MCF 10A (cell line): ENCODE measurements at regions not wholly inside any gene's neighbourhood (a gene's known extent, or its start where the extent isn't known, plus 50 kb on each side); places are given as distances from the start of the nearest gene placed in this dataset.

Experiments
- BruUV-seq: library from RNA; stranded (reverse); fragments of 400-500 nt; replicated peaks from 2 replicates; lab custom pipeline; 2021; lab: Mats Ljungman, UMichigan
- CTCF ChIA-PET: fragments of 300-600 bp; sonication (Branson Sonifier 250); formaldehyde crosslinking; extraction: SDS; loops from one replicate; lab custom pipeline; 2021; ENCODE audit warnings: antibody characterized with exemption, inconsistent platforms; lab: Yijun Ruan, JAX
- POLR2A ChIA-PET: fragments of 300-600, 350-650 bp; sonication (Branson Sonifier 250); formaldehyde crosslinking; extraction: SDS; loops from one replicate; lab custom pipeline; 2020; ENCODE audit warnings: antibody characterized with exemption, inconsistent platforms; lab: Yijun Ruan, JAX
- DNase-seq: peaks from one replicate; pipeline ENCODE4 v3.0.0-alpha.2; 2018; ENCODE audit not compliant: unreplicated experiment
- H3K27ac Mint-ChIP-seq: one replicate; pipeline ENCODE4 v1.8.0; 2022; ENCODE audit warnings: mild to moderate bottlenecking, low read depth, mixed read lengths; ENCODE audit not compliant: unreplicated experiment
- H3K27me3 Mint-ChIP-seq: one replicate; pipeline ENCODE4 v1.8.0; 2022; ENCODE audit warnings: mixed read lengths; ENCODE audit not compliant: insufficient read depth, unreplicated experiment
- H3K36me3 Mint-ChIP-seq: one replicate; pipeline ENCODE4 v1.8.0; 2022; ENCODE audit warnings: mild to moderate bottlenecking, moderate library complexity, mixed read lengths; ENCODE audit not compliant: insufficient read depth, unreplicated experiment
- H3K4me1 Mint-ChIP-seq: one replicate; pipeline ENCODE4 v1.8.0; 2022; ENCODE audit warnings: mixed read lengths; ENCODE audit not compliant: insufficient read depth, unreplicated experiment
- H3K4me3 Mint-ChIP-seq: one replicate; pipeline ENCODE4 v1.8.0; 2022; ENCODE audit warnings: mild to moderate bottlenecking, moderate library complexity, mixed read lengths; ENCODE audit not compliant: unreplicated experiment
- H3K9me3 Mint-ChIP-seq: one replicate; pipeline ENCODE4 v1.8.0; 2022; ENCODE audit warnings: mixed read lengths; ENCODE audit not compliant: unreplicated experiment
- intact Hi-C: fragments of 100-400 bp; cut with micrococcal nuclease; formaldehyde crosslinking; loops from 2 replicates; pipeline ENCODE4 v1.14.1; 2022
- TF ChIP-seq, protein P1 (sequence below): fragments of 200-600 bp; IDR thresholded peaks from one replicate; pipeline ENCODE4 v1.8.0; 2022; ENCODE audit warnings: antibody characterized with exemption, mild to moderate bottlenecking; ENCODE audit not compliant: unreplicated experiment

GRCh38 chr12:124456652-124457152, 110.7 kb downstream of the NCOR2 start:
- ChIA-PET CTCF (interaction anchor here (0.6 kb wide), 1 partner anchor 28 kb away, joined by 3 read pairs; no protein-coding TSS in a partner anchor), POLR2A (no interaction called here)
- H3K4me1 Mint-ChIP-seq: peaks cover 5% of the 10 kb centered on the region
- peaks cover 28% of the 10 kb centered on the region for H3K36me3 Mint-ChIP-seq
- no peak overlapping the region for H3K4me3 Mint-ChIP-seq
- no peak overlapping the region for H3K27ac Mint-ChIP-seq
- intact Hi-C loops: no loop called here
- no peak for DNase-seq
- BruUV-seq: no TSS peak
- no peaks in the 10 kb centered on the region for H3K27me3 Mint-ChIP-seq
- TF ChIP-seq, protein P1, sequence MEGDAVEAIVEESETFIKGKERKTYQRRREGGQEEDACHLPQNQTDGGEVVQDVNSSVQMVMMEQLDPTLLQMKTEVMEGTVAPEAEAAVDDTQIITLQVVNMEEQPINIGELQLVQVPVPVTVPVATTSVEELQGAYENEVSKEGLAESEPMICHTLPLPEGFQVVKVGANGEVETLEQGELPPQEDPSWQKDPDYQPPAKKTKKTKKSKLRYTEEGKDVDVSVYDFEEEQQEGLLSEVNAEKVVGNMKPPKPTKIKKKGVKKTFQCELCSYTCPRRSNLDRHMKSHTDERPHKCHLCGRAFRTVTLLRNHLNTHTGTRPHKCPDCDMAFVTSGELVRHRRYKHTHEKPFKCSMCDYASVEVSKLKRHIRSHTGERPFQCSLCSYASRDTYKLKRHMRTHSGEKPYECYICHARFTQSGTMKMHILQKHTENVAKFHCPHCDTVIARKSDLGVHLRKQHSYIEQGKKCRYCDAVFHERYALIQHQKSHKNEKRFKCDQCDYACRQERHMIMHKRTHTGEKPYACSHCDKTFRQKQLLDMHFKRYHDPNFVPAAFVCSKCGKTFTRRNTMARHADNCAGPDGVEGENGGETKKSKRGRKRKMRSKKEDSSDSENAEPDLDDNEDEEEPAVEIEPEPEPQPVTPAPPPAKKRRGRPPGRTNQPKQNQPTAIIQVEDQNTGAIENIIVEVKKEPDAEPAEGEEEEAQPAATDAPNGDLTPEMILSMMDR: no peak
- no peaks in the 10 kb centered on the region for H3K9me3 Mint-ChIP-seq

GRCh38 chr12:124456133-124456651, 111.2 kb downstream of the NCOR2 start:
- H3K4me3 Mint-ChIP-seq: no peak overlapping the region
- no peak overlapping the region for H3K27ac Mint-ChIP-seq
- no peak for DNase-seq
- peaks cover 5% of the 10 kb centered on the region for H3K4me1 Mint-ChIP-seq
- ChIA-PET CTCF (interaction anchor here (0.6 to 1.0 kb wide), 3 partner anchors 28 to 311 kb away, joined by 3 to 4 read pairs (median 3); no protein-coding TSS in a partner anchor), POLR2A (no interaction called here)
- BruUV-seq: no TSS peak
- H3K36me3 Mint-ChIP-seq: peaks cover 28% of the 10 kb centered on the region
- no peaks in the 10 kb centered on the region for H3K27me3 Mint-ChIP-seq
- H3K9me3 Mint-ChIP-seq: no peaks in the 10 kb centered on the region
- intact Hi-C loops: no loop called here
- TF ChIP-seq, protein P1: no peak

DNA sequence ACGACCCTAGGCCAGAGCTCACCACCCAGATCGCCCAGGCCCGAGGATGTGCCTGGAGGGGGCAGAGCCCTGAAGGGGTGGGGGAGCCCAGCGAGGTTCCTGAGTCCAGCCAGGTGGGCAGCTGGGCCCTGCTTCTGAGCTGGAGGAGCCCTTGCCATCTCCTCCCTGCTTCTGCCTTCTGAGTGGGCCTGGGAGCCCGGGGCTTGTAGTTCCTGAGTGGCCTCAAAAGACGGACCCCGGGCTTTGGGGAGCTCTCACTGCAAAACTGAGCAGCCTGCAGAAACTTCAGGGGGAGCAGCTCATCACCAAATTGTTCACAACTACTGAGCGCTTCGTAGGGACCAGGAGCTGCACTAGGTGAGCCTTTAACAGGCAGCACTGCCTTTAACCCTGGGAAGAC, 112.1 kb downstream of the NCOR2 start:
- H3K4me1 Mint-ChIP-seq: peaks cover 5% of the 10 kb centered on the region
- no peaks in the 10 kb centered on the region for H3K27me3 Mint-ChIP-seq
- no peak overlapping the region for H3K4me3 Mint-ChIP-seq
- ChIA-PET CTCF (interaction anchor here (0.6 to 1.0 kb wide), 3 partner anchors 171 to 312 kb away, joined by 3 to 4 read pairs (median 3); no protein-coding TSS in a partner anchor), POLR2A (no interaction called here)
- intact Hi-C loops: no loop called here
- H3K27ac Mint-ChIP-seq: no peak overlapping the region
- peaks cover 20% of the 10 kb centered on the region for H3K36me3 Mint-ChIP-seq
- no TSS peak for BruUV-seq
- H3K9me3 Mint-ChIP-seq: no peaks in the 10 kb centered on the region
- TF ChIP-seq, protein P1: no peak
- DNase-seq: no peak

- no peak for DNase-seq
- Mint-ChIP-seq H3K27me3 (no peaks in the 10 kb centered on the region), H3K36me3 (peaks cover 15% of the 10 kb centered on the region), H3K9me3 (no peaks in the 10 kb centered on the region), H3K27ac (no peak overlapping the region), H3K4me1 (peaks cover 5% of the 10 kb centered on the region), H3K4me3 (no peak overlapping the region)
- ChIA-PET CTCF (interaction anchor here (0.7 kb wide), 1 partner anchor 103 kb away, joined by 4 read pairs; no protein-coding TSS in a partner anchor), POLR2A (interaction anchor here (0.6 kb wide), 1 partner anchor 143 kb away, joined by 3 read pairs; no protein-coding TSS in a partner anchor)
- intact Hi-C loops: no loop called here
- TF ChIP-seq, protein P1: no peak
- no TSS peak for BruUV-seq
Observed at GRCh38 chr12:124454735-124455134, 112.7 kb downstream of the NCOR2 start.
